ENCODE measurements at regions not wholly inside any gene's neighbourhood (a gene's known extent, or its start where the extent isn't known, plus 50 kb on each side); places are given as distances from the start of the nearest gene placed in this dataset.
"Not testable (repeated sequence)": the region's sequence is repeated elsewhere in the genome, so short reads cannot be mapped to it uniquely, and the experiment has no call there.

DNA sequence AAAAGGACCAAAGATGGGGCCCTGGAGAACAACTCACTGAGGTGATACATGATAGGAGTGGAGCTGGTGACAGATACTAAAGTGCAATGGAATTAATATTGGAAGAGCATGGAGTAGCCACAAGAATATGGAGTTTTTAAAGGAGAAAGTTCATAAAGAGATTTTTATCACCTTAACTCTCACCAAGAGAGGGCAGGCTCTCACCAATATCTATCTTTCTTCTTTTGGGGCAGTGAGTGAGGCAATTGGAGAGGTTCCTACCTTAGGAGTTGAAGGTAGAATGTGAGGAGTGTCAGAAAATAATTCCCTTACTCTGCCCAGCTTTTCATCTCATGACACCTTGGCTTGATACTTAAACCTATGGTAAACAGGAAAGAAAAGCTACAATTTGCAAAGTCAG is 233.7 kb upstream of the CWC22 start:
- TF ChIP-seq, protein P1, sequence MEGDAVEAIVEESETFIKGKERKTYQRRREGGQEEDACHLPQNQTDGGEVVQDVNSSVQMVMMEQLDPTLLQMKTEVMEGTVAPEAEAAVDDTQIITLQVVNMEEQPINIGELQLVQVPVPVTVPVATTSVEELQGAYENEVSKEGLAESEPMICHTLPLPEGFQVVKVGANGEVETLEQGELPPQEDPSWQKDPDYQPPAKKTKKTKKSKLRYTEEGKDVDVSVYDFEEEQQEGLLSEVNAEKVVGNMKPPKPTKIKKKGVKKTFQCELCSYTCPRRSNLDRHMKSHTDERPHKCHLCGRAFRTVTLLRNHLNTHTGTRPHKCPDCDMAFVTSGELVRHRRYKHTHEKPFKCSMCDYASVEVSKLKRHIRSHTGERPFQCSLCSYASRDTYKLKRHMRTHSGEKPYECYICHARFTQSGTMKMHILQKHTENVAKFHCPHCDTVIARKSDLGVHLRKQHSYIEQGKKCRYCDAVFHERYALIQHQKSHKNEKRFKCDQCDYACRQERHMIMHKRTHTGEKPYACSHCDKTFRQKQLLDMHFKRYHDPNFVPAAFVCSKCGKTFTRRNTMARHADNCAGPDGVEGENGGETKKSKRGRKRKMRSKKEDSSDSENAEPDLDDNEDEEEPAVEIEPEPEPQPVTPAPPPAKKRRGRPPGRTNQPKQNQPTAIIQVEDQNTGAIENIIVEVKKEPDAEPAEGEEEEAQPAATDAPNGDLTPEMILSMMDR (IDR thresholded peaks at IDR 0.05; ENCODE audit: low read length, missing control alignments) = peak; percentile 43
- DNase-seq (ENCODE audit: low read depth) = peak; percentile 53
- H3K4me3 ChIP-seq (replicated peaks; ENCODE audit: low read depth, low read length) = no peak overlapping the region

DNA sequence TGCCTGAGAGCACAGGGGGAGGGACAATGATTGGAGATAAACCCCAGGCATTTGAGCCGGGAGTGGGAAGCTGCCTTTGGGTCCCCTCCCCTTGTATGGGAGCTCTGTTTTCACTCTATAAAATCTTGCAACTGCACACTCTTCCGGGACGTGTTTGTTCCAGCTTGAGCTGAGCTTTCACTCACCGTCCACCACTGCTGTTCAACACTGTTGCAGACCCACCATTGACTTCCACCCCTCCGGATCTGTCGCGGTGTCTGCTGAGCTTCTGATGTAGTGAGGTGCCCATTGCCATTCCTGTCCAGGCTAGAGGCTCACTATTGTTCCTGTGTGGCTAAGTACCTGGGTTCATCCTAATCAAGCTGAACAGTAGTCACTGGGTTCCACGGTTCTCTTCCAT is 231.6 kb upstream of the CWC22 start:
- DNase-seq (ENCODE audit: low read depth) = no peak
- H3K4me3 ChIP-seq (replicated peaks; ENCODE audit: low read depth, low read length) = no peak overlapping the region
- TF ChIP-seq, protein P1 (IDR thresholded peaks at IDR 0.05; ENCODE audit: low read length, missing control alignments) = no peak

DNA sequence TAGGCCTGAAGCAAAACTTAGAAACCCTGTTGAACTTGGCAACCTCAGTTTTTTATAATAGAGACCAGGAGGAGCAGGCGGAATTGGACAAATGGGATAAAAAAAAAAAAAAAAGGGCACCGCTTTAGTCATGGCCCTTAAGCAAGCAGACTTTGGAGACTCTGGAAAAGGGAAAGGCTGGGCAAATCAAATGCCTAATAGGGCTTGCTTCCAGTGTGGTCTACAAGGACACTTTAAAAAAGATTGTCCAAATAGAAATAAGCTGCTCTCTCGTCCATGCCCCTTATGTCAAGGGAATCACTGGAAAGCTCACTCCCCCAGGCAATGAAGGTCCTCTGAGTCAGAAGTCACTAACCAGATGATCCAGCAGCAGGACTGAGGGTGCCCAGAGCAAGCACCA is 229.0 kb upstream of the CWC22 start:
- H3K4me3 ChIP-seq (replicated peaks; ENCODE audit: low read depth, low read length); DNase-seq (ENCODE audit: low read depth): not testable (repeated sequence)

DNA sequence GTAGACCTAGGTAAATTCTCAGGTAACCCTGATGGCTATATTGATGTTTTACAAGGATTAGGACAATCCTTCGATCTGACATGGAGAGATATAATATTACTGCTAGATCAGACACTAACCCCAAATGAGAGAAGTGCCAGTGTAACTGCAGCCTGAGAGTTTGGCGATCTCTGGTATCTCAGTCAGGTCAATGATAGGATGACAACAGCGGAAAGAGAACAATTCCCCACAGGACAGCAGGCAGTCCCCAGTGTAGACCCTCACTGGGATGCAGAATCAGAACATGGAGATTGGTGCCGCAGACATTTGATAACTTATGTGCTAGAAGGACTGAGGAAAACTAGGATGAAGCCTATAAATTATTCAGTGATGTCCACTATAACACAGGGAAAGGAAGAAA is 228.4 kb upstream of the CWC22 start:
- not testable (repeated sequence) for DNase-seq (ENCODE audit: low read depth)

DNA sequence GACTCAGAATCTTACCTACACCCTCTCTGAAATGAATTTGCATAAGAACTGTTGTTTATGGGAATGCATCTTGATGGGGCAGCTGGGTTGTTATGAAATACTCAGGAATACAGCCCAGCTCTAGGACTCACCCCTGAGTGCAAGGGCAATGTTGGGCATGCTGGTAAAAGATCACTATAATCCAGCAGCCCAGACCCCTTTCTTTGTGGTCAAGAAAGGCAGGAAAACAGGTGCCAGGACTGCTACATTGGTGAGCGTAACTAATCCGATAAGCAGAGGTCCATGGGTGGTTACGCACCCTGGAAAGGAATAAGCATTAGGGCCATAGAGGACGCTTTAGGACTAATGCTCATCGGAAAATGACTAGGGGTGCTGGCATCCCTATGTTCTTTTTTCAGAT is 227.9 kb upstream of the CWC22 start:
- not testable (repeated sequence) for DNase-seq (ENCODE audit: low read depth)

More for the DNA sequence above, 228.4 kb upstream of the CWC22 start:
- H3K4me3 ChIP-seq (replicated peaks; ENCODE audit: low read depth, low read length) = not testable (repeated sequence)

DNA sequence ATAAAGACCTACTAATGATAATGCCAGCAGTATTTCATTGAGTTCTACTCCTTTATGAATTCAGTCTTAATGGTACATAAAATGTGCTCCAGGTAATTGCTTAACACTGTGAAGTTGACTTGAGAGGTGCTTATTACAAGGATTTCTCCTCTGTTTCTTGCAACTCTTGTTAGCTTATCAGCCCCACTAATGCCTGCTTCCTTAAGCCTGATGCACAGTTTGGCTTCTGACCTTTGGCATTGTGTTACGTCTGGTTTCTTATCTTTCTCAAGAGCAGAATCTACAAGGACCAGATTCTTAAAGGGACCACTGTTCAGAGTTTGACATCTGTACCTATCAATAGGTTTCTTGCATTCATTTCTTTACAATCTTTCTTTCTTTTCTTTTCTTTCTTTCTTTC is 223.9 kb upstream of the CWC22 start:
- TF ChIP-seq, protein P1 (IDR thresholded peaks at IDR 0.05; ENCODE audit: low read length, missing control alignments) = no peak
- DNase-seq (ENCODE audit: low read depth) = peak; percentile 28

More for the DNA sequence above, 227.9 kb upstream of the CWC22 start:
- not testable (repeated sequence) for H3K4me3 ChIP-seq (replicated peaks; ENCODE audit: low read depth, low read length)

DNA sequence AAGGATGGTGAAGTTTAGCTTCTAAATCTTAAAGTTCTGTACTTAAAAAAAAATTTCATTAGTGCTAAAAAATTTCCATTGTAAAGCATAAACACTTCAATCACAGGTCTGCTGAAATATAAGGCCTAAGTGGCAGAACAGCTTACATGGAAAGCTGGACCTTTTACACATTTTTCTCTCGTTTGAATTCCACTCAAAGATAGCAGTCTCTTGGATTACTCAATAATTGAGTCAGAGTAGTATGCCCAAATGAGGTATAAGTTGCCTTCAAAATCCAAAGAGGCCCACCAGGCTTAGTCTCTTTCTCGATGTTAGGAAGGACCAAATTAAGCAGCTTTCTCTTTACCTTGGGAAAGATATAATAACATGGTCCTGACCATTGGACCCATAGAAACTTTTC is 220.4 kb upstream of the CWC22 start:
- H3K4me3 ChIP-seq (replicated peaks; ENCODE audit: low read depth, low read length) = no peak overlapping the region
- TF ChIP-seq, protein P1 (IDR thresholded peaks at IDR 0.05; ENCODE audit: low read length, missing control alignments) = no peak
- DNase-seq (ENCODE audit: low read depth) = peak; percentile 49

More for the DNA sequence above, 223.9 kb upstream of the CWC22 start:
- no peak overlapping the region for H3K4me3 ChIP-seq (replicated peaks; ENCODE audit: low read depth, low read length)

DNA sequence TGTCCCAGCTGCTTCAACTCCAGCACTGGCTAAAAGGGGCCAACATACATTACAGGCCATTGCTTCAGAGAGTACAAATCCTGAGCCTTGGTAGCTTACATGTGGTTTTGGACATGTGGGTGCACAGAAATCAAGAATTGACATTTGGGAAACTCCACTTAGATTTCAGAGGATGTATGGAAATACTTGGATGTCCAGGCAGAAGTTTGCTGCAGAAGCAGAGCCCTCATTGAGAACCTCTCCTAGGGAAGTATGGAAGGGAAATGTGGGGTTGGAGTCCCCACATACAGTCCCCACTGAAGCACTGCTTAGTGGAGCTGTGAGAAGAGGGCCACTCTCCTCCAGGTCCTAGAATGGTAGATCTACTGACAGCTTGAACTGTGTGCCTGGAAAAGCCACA is 218.0 kb upstream of the CWC22 start:
- TF ChIP-seq, protein P1 (IDR thresholded peaks at IDR 0.05; ENCODE audit: low read length, missing control alignments) = no peak

DNA sequence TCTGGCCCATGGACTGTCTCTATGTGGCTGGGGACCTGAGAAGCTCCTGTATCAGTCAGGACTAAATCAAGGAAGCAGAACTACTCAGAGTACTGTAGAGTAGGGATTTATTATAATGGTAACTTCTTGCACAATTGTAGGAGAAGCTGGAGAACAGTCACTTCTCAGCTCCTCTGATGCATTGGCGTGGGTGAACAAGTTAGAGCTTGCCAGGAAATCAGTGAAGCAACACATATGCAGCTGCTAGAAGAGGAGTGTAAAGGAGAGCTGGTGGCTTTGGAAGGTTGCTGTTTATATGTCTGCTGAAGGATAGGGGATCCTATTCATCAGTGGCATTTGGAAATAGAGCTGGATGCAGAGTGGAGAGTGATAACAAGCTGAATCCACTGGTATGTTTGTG is 215.5 kb upstream of the CWC22 start:
- peak; percentile 96 for DNase-seq (ENCODE audit: low read depth)
- TF ChIP-seq, protein P1 (IDR thresholded peaks at IDR 0.05; ENCODE audit: low read length, missing control alignments) = no peak
- no peak overlapping the region for H3K4me3 ChIP-seq (replicated peaks; ENCODE audit: low read depth, low read length)

More for the DNA sequence above, 218.0 kb upstream of the CWC22 start:
- no peak overlapping the region for H3K4me3 ChIP-seq (replicated peaks; ENCODE audit: low read depth, low read length)
- DNase-seq (ENCODE audit: low read depth) = no peak
